Spleen (tissue), 7 donors: ENCODE measurements at regions not wholly inside any gene's neighbourhood (a gene's known extent, or its start where the extent isn't known, plus 50 kb on each side); places are given as distances from the start of the nearest gene placed in this dataset.

Source experiments
- CTCF ChIP-seq, 11 experiments: fragments of 200-600 bp in 7 of 11; fragments of 450-650 bp in 4 of 11; sonication (generic) in 4 of 11; IDR thresholded peaks in 8 of 11; conservative IDR thresholded peaks in 3 of 11; 1 replicate in 7 of 11; 2 replicates in 4 of 11; pipeline versions ENCODE4 v1.4.0 to v1.8.0; 2016 to 2021; ENCODE audit warnings: antibody characterized with exemption in 11 of 11, inconsistent platforms in 4 of 11, mild to moderate bottlenecking in 1 of 11
- POLR2A ChIP-seq, 3 donors: fragments of 450-650 bp; IDR thresholded peaks; one replicate each; pipeline ENCODE4 v1.5.1; 2017; ENCODE audit warnings: antibody characterized with exemption in 3 of 3, mild to moderate bottlenecking in 1 of 3
- POLR2AphosphoS5 ChIP-seq, 3 donors: sonication (generic); formaldehyde crosslinking; IDR thresholded peaks; one replicate each; pipeline ENCODE4 v1.5.1; 2017; ENCODE audit warnings: antibody characterized with exemption in 3 of 3
- donor health status: DM: no; HTN: no; CAD: no; lungs with moderate emphysema.
- donor health status: DM: no; HTN: no; CAD: no.
- donor health status: DM: no; HTN: no; CAD: no.

GRCh38 chrX:142686653-142687283 lies 339.0 kb upstream of the SPANXN4 start:
- TF ChIP-seq POLR2A (IDR thresholded peaks at IDR 0.05) (no peak), CTCF (IDR thresholded peaks at IDR 0.05 in 8 of 11, conservative IDR thresholded peaks at IDR 0.05 in 3 of 11) (no peak), POLR2AphosphoS5 (IDR thresholded peaks at IDR 0.05) (no peak)
